ENCODE measurements at regions not wholly inside any gene's neighbourhood (a gene's known extent, or its start where the extent isn't known, plus 50 kb on each side); places are given as distances from the start of the nearest gene placed in this dataset.

DNA sequence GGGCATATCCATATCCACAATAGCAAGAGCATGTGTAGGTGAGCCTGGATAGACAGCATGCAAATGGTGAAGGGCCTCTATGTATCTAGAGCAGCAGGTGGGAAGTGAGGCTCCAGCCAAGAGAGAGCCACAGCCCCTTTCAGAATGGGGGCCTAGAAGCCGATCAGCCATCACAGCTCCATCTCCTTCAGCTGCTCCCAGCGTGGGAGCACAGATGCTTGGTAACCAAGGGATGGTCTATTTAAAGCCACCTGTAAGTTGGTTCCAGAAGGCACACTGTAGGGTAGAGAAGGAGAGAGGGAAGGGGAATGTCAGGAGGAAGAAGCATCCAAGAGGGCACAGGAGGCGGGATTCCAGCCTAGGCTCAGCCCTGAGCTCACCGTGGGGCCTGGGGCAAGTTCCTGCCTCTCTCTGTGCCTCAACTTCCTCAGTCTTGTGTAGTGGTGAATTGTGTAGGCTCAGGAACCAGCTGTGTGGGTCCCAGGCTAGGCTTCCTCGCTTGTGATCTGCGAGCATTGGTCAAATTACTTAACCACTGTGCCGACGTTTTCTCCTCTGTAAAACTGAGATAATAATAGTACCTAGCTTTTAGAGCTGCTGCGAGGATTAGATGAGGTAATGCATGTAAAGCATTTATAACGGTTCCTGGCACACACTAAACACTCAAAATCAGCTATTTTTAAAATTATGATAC is 122.9 kb upstream of the NAV2 start:
- Histone ChIP-seq H3K4me3 (no peak overlapping the region), H3K27me3 (no peaks in the 10 kb centered on the region), H3K9me3 (no peaks in the 10 kb centered on the region), H3K4me1 (no peaks in the 10 kb centered on the region), H3K36me3 (no peaks in the 10 kb centered on the region), H3K27ac (no peak overlapping the region)
- no peak for DNase-seq
- intact Hi-C loops (cut with DNase I): no loop called here
- no peak for ATAC-seq
- TF ChIP-seq, protein P1, sequence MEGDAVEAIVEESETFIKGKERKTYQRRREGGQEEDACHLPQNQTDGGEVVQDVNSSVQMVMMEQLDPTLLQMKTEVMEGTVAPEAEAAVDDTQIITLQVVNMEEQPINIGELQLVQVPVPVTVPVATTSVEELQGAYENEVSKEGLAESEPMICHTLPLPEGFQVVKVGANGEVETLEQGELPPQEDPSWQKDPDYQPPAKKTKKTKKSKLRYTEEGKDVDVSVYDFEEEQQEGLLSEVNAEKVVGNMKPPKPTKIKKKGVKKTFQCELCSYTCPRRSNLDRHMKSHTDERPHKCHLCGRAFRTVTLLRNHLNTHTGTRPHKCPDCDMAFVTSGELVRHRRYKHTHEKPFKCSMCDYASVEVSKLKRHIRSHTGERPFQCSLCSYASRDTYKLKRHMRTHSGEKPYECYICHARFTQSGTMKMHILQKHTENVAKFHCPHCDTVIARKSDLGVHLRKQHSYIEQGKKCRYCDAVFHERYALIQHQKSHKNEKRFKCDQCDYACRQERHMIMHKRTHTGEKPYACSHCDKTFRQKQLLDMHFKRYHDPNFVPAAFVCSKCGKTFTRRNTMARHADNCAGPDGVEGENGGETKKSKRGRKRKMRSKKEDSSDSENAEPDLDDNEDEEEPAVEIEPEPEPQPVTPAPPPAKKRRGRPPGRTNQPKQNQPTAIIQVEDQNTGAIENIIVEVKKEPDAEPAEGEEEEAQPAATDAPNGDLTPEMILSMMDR (IDR thresholded peaks at IDR 0.05): no peak

DNA sequence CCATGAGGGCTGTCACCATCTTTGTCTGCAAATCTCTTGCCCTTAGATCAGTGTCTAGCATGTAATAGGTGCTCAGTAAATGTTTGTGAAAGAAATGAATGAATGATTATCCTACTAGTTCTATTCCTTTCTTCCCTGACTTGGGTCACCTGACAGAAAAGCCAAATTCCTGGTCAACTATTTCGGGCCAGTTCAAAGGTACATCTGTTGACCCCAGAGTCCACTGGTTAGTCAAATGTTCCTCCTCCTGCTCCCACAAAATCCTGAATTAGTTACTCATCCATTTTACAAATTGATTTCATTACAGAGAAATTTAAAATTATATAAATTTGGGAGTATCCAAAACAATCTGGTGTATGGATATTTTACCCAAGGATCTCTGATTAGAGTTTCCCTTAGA is 124.7 kb upstream of the NAV2 start:
- Histone ChIP-seq H3K27ac (no peak overlapping the region), H3K27me3 (no peaks in the 10 kb centered on the region), H3K4me3 (no peak overlapping the region), H3K9me3 (no peaks in the 10 kb centered on the region), H3K36me3 (no peaks in the 10 kb centered on the region), H3K4me1 (no peaks in the 10 kb centered on the region)
- ATAC-seq: no peak
- DNase-seq: no peak
- intact Hi-C loops (cut with DNase I): no loop called here
- TF ChIP-seq, protein P1 (IDR thresholded peaks at IDR 0.05): no peak

DNA sequence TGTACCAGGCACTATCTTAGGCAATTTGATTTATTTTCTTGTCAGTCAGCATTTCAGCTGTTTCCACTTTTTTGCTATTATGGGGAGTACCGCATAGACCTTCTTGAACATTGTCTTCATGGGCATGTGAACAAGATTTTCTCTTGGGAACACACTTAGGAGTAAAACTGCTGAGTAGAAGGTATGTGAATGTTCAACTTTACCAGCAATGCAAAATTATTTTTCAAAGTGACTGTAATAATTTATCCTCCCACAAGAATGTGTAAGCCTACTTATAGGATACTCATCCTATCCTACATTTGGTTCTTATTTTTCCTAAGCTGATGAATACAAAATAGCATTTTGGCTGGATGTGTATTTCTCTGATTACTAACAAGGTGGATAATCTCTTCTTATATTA is 132.0 kb upstream of the NAV2 start:
- DNase-seq (no peak), ATAC-seq (no peak)
- TF ChIP-seq, protein P1 (IDR thresholded peaks at IDR 0.05): no peak
- no peaks in the 10 kb centered on the region for H3K9me3 ChIP-seq
- H3K27ac ChIP-seq: no peak overlapping the region
- H3K4me1 ChIP-seq: peaks cover 19 to 24% of the 10 kb centered on the region in 2 donors
- H3K4me3 ChIP-seq: no peak overlapping the region
- H3K36me3 ChIP-seq: no peaks in the 10 kb centered on the region
- H3K27me3 ChIP-seq: no peaks in the 10 kb centered on the region
- intact Hi-C loops (cut with DNase I): no loop called here

DNA sequence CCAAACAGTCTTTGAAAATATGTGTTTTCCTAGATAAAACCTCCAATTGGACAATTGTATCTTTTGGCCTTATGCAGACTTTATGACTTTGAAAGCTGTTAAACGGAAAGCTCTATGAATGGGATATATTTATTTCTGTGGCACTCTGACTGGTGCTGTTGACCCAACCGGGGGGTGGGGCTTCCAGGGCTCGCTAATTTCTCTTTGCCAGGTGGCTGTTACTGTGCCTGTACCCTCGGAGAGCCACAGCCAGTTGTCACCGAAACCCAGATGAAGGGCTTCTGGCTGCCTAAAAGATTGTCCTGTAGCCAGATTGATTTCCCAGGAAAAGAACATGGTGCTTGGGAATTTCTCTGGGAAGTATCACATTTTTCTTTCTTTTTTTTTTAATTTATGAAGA is 132.7 kb upstream of the NAV2 start:
- TF ChIP-seq, protein P1 (IDR thresholded peaks at IDR 0.05): no peak
- Histone ChIP-seq H3K4me3 (no peak overlapping the region), H3K4me1 (peaks cover 19 to 24% of the 10 kb centered on the region in 2 donors), H3K27me3 (no peaks in the 10 kb centered on the region), H3K27ac (no peak overlapping the region), H3K36me3 (no peaks in the 10 kb centered on the region), H3K9me3 (no peaks in the 10 kb centered on the region)
- no peak for DNase-seq
- ATAC-seq: no peak
- intact Hi-C loops (cut with DNase I): no loop called here

DNA sequence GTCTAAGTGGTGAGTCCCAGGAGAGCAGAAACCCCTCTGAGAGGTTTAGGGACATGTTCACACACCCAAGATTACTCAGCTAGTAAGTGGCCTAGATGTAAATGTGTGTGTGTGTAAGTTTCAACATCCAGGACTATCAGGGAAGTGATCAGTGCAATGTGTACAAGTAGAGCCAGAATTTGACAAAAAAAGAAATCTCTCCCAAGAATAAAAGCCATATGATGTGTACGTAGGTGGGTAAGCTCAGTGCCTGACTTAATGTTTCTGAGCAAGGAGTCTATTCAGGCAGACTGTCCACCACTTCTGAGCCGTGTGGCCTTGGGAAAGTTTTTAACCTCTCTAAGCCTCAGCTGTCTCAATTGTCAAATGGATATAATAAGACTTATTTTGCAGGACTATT is 133.8 kb upstream of the NAV2 start:
- Histone ChIP-seq H3K27ac (peak overlapping the region in 1 of 2 donors; percentile 65), H3K36me3 (no peaks in the 10 kb centered on the region), H3K9me3 (no peaks in the 10 kb centered on the region), H3K4me1 (peaks cover 19 to 24% of the 10 kb centered on the region in 2 donors), H3K4me3 (no peak overlapping the region), H3K27me3 (no peaks in the 10 kb centered on the region)
- intact Hi-C loops (cut with DNase I): no loop called here
- TF ChIP-seq, protein P1 (IDR thresholded peaks at IDR 0.05): no peak
- DNase-seq (no peak), ATAC-seq (no peak)

All from left lung (tissue), 4 donors.